ENCODE measurements at regions not wholly inside any gene's neighbourhood (a gene's known extent, or its start where the extent isn't known, plus 50 kb on each side); places are given as distances from the start of the nearest gene placed in this dataset.
"Not testable (repeated sequence)": the region's sequence is repeated elsewhere in the genome, so short reads cannot be mapped to it uniquely, and the experiment has no call there.

DNA sequence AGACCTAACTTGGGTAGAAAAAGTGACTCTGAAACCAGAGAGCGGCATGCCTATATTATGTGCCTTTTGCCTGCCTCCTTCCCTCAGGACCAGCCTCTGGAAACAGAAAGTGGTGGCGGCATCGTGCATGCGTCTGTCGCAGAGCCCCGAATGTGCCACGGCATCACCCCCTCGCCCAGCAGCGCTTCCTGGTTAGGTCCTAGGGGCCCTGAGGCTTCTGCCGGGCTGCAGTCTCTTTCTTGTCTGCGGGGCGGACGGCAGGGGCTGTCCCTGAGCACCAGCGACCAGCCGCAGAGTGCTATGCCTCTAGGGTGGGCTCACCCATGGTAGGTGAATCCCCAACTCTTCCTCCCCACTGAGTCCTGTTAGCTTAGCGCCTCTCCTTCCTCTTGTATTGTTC is 68.7 kb downstream of the VSIG4 start:
- no peak for DNase-seq (ENCODE audit: low spot score)

DNA sequence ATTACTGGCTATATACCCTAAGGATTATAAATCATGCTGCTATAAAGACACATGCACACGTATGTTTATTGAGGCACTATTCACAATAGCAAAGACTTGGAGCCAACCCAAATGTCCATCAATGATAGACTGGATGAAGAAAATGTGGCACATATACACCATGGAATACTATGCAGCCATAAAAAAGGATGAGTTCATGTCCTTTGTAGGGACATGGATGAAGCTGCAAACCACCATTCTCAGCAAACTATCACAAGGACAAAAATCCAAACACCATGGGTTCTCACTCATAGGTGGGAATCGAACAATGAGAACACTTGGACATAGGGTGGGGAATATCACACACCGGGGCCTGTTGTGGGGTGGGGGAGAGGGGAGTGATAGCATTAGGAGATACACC is 72.7 kb downstream of the VSIG4 start:
- not testable (repeated sequence) for DNase-seq (ENCODE audit: low spot score)

DNA sequence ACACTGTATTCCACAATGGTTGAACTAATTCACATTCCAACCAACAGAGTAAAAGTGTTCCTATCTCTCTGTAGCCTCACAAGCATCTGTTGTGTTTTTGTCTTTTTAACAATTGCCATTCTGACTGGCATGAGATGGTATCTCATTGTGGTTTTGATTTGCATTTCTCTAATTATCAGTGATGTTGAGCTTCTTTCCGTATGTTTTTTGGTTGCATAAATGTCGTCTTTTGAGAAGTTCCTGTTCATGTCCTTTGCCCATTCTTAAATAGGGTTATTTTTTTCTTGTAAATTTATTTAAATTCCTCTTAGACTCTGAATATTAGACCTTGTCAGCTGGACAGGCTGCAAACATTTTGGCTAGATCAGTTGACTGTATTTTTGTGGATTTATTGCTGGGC is 78.2 kb downstream of the VSIG4 start:
- no peak for DNase-seq (ENCODE audit: low spot score)

DNA sequence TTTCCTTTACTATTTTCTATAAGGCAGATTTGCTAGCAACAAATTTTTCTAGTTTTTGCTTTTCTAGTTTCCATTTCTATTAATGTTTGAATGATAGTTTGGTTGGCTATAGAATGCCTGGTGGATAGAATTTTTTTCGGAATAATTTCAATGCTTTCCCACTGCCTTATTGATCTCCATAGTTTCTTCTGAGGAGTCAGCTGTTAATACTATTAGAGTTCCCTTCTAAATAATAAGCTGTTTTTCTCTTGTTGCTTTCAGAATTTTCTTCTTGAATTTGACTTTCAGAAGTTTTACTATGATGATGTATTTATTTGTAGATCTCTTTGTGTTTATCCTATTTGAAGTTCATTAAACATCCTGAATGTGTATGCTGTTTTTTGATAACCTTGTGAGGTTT is 91.8 kb downstream of the VSIG4 start:
- DNase-seq (ENCODE audit: low spot score) = no peak

DNA sequence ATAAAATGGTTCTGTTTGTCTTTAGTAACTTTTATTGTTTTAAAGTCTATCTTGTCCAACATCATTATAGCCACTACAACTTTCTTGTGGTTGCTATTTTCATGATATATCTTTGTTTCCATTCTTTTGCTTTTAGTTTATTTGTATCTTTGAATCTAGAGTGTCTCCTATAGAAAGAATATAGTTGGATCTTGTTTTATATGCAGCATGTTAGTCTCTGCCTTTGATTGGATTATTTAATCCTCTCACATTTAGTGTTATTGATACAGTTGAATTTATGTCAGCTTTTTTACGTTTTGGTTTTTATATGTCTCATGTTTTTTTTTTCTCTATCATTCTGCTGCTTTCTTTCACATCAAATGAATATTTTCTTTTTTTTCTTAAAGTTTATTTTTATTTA is 98.1 kb downstream of the VSIG4 start:
- no peak for DNase-seq (ENCODE audit: low spot score)

DNA sequence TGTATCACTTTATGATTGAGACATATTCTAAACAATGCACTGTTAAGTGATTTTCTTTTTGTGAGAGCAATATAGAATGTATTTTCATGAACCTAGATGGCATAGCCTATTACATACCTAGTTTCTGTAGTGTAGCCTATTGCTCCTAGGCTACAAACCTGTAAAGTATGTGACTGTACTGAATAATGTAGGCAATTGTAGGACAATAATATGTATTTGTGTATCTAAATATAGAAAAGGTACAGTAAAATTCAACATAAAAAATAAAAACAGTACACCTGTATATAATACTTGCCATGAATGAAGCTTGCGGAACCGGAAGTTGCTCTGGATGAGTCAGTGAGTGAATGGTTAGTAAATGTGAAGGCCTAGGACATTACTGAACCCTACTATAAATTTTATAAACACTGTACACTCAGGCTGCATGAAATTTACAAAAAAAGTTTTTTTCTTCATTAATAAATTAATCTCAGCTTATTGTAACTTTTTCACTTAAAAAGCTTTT is 106.7 kb downstream of the VSIG4 start:
- no peak for DNase-seq (ENCODE audit: low spot score)

DNA sequence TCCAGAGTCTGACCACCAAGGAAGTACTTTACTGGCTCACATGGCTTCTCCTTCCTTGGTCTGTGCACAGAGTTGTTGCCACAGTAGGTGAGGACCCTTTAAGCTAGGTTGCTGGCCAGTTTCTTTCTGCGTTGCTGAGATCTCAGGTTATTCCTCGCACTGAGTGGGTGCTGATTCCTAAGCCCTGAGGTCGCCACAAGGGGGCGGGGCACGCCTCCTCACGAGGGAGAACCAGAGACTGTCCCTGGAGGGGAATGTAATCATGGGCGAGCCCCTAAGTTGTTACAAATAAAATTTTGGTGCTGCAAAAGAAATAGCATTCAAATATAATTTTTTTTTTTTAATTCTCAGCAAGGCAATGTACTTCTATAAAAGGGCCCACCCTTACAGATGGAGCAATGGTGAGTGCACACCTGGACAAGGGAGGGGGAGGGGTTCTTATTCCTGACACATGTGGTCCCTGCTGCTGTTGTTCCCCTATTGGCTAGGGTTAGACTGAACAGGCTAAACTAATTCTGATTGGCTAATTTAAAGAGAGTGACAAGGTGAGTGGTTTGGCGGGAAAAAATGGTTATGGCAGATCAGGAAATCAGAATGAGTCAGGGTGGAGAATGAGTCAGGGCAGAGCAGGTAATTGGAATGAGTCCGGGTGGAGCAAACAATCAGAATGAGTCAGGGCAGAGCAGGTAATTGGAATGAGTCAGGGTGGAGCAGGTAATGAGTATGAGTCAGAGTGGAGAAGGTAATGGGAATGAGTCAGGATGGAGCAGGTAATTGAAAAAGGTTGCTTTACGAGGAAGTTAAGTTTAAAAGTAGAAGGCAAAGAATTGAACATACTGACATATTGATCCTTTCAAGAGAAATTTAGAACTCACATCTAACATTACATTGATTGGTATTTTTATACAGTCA is 107.5 kb downstream of the VSIG4 start:
- peak; percentile 30 for DNase-seq (ENCODE audit: low spot score)

DNA sequence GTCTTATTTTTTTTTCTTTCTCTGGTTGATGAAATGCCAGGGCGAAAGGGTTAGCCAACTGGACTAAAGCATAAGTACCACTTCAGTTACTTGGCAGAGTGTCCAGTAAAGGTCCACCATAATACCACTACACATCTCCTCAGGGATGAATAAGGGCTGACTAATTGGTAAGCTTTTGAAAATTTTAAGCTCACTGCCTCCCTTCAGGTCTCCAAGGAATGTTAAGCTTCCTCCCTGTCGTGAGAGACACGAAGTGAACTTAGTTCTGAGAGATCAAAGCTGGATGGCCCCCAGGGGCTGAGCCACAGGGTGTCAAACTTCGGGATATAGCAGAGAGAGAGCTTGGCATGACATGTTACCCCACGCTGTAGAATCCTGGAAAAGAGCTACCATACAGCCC is 111.4 kb downstream of the VSIG4 start:
- no peak for DNase-seq (ENCODE audit: low spot score)

DNA sequence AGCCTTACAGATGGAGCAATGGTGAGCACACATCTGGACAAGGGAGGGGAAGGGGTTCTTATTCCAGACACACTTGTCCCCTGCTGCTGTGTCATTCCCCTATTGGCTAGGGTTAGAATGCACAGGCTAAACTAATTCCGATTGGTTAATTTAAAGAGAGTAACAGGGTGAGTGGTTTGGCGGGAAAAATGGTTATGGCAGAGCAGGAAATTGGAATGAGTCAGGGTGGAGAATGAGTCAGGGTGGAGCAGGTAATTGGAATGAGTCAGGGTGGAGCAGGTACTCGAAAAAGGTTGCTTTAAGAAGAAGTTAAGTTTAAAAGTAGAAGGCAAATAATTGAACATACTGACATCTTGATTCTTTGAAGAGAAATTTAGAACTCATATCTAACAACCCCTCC is 112.5 kb downstream of the VSIG4 start:
- not testable (repeated sequence) for DNase-seq (ENCODE audit: low spot score)

DNA sequence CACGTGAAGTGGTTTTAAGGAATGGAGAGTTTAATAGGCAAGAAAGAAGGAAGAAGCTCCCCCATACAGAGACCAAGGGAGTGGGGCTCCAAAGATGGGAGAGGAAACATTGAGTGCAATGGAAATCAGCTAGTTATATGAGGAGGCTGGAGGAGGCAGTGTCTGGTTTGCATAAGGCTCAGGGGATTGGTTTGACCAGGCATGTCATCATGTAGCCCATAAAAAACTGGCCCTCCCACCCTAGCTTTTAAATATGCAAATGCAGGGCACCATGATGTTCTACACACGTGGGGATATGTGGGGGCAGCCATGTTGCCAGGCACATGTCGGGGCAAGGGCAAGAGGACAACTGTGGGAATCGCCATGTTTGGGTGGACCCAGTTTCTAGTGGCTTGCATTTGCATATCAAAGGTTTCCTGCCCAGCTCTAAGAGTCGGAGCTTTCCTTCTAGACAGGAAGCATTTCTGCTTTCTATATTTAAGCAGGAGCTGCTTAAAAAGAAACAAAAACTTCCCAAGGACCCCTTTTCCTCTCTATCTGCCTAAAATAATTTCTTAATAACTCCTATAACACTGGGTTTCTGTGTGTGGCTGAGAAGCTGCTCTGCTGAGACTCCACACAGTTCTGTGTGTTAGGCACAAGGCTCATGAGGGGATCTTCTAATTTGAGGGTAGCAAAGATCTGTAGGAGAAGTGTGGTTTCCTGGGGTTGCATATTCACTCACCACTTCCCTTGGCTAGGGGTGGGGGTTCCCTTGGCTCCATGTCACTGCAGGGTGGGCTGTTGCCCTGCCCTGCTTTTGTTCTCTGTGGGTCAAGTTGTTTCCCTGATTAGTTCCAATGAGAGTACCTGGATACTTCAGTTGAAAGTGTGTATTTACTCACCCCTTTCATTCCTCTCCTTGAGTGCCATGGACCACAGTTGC is 113.5 kb downstream of the VSIG4 start:
- DNase-seq (ENCODE audit: low spot score) = peak; percentile 44

DNA sequence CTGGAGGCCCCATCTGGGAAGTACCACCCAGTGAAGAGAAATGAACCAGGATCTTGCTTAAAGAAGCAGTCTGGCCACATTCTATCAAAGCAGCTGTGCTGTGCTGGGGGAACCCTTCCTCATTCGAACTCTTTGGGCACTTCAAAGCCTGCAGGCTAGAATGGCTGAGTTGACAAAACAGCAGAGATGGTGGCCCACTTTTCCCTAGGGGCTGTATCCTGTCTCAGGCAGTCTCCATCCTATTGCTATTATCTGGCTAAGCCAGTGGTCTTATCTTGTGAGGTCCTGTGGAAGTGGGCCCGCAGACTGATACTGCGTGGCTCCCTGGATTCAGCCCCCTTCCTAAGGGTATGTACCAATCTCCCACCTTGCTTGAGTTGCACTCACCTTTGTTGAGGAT is 114.3 kb downstream of the VSIG4 start:
- DNase-seq (ENCODE audit: low spot score) = no peak

DNA sequence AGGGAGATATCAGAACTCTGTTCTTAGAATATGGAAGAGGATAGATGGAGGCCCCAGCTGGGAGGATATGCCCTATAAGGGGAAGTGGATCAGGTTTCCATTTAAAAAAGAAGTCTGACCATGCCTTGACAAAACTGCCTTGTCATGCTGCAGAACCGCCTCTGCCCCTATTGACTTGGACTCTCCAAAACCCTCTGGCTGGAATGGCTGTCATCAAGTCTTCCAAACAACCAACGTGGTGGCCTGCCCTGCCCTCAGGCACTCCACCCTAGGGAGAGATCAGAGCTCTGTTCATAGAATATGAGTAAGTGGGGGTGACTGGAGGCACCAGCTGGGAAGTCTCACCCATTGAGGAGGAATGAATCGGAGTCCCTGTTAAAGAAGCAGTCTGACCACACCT is 114.9 kb downstream of the VSIG4 start:
- DNase-seq (ENCODE audit: low spot score) = no peak

DNA sequence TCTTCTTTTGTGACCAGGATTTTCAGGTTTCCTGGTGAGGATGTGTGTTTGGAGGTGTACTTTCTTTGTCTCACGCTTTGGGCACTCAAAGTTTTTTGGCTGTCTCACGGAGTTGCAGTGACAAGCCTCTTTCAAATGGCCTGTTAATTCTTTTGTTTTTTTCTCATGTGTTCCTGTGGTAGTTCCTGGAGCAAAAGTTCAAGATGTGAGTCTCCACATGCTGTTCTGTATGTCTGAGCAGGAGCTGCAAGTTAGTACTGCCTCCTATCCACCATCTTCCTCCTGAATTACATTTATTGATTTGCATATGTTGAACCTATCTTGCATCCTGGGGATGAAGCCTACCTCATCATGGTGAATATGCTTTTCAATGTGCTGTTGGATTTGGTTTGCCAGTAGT is 118.5 kb downstream of the VSIG4 start:
- no peak for DNase-seq (ENCODE audit: low spot score)

DNA sequence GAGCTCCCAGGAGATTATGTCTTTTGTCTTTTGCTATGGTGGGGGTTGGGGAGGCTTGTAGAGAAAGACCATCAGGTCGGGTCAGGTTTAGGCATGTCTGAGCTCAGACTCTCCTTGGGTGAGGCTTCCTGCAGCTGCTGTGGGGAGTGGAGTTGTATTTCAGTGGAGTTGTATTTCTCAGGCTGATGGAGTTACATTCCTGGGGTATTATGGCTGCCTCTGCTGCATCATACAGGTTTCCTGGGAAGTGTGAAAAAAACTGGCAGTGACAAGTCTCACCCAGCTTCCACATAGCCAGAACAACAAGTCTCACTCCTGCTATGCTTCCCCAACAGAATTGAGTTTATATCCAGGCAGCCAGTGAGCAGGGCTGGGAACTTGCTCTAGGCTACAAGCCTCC is 119.3 kb downstream of the VSIG4 start:
- no peak for DNase-seq (ENCODE audit: low spot score)

DNA sequence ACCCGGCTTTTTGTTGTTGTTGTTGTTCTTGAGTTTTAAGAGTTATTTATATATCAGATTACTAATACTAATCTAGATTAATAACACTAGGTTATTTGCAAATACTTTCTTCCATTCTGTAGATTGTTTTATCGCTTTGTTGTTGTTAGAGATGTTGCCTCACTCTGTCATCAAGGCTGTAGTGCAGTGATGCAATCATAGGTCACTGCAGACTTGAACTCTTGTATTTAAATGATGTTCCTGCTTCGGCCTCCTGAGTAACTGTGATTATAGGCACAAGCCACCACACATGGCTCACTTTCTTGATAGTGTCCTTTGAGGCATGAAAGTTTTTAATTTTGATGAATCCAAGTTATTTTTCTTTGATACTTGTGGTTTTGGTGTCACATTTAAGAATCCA is 129.0 kb downstream of the VSIG4 start:
- no peak for DNase-seq (ENCODE audit: low spot score)

DNA sequence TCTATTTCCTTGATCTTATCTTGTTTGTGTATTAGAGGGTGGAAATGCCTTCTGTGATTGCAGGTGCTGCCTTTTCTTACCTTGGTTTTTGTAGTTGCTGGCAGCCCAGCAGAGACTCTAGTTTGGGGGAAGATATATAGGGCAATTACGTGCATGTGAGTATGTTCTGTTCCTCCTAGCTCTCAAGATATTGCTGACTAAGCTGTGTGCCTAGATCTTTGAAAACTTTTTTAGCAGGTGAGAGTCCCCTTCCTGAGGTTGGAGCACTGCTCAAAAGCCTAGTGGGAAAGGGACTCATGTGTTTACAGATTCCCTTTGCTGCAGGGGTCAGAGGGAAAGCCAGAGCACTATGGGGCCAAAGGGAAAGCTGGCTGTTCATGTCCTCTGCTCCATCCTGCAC is 136.1 kb downstream of the VSIG4 start:
- no peak for DNase-seq (ENCODE audit: low spot score)

DNA sequence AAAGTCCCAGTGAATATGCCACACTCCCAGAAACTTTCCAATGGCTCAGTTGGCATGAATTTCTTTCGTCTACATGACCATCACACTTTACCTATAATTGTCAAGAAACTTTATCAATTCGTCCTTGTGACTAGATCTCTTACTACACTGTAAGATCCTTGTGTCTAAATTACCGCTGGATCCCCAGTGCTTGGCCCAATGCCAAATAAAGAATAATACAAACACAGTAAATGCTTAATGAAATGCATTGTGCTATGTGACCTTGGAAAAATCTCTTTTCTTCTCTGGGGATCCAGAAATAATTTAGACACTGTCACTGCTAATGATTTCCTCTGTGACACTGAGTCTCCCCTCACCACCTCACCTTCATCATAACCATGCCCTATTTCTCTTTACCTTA is 137.9 kb downstream of the VSIG4 start:
- DNase-seq (ENCODE audit: low spot score) = no peak

DNA sequence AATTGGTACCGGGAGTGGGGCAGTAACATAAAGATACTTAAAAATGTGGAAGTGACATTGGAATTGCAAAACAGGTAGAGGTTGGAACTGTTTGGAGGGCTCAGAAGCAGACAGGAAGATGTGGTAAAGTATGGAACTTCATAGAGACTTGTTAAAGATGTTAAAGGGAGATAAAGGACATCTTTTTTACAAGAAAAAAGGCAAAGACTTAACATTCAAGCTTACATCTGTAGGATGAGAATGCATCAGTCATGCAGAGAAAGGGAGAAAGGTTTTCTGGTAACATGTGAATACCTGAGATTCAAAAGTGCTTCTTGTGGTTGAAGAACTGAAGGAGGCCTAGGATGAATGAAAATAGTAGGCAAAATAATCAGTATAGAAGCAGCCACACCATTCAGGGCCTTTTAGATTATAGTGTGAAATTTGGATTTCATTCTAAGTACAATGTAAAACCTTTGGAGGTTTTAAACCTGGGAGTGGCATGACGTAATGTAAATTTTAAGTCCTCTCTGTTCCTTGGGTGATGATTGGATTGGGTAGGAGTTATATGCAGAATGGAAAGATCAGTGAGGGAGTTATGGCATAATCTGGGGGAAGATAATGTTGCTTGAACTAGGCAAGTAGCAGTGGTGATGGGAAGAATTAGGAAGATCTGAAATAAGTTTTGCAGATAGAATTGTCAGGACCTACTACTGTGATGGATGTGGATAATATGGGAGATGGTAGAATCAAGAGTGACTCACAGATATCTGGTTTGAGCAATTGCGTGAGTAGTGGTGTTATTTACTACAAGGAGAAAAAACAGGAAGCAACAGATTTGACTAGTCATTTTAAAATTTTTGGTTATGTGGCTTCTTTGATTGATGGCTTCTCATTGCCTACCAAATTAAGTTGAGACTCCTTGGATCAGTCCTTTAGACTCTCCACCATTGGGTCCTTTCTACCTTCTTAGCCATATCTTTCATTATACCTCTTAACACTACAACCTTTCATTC is 138.7 kb downstream of the VSIG4 start:
- no peak for DNase-seq (ENCODE audit: low spot score)

DNA sequence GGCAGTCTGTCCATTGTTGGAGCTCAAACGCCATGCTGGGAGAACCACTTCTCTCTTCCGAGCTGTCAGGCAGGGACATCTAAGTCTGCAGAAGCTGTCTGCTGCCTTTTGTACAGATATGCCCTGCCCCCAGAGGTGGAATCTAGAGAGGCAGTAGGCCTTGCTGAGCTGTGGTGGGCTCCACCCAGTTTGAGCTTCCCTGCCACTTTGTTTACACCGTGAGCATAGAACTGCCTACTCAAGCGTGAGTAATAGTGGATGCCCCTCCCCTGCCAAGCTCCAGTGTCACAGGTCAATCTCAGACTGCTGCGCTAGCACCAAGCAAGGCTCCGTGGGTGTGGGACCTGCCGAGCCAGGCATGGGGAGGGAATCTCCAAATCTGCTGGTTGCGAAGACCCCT is 145.7 kb downstream of the VSIG4 start:
- peak; percentile 25 for DNase-seq (ENCODE audit: low spot score)

DNA sequence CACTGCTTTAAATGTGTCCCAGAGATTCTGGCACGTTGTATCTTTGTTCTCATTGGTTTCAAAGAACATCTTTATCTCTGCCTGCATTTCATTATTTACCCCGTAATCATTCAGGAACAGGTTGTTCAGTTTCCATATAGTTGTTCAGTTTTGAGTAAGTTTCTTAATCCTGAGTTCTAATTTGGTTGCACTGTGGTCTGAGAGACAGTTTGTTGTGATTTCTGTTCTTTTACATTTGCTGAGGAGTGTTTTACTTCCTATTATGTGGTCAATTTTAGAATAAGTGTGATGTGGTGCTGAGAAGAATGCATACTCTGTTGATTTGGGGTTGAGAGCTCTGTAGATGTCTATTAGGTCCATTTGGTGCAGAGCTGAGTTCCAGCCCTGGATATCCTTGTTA is 148.1 kb downstream of the VSIG4 start:
- DNase-seq (ENCODE audit: low spot score) = not testable (repeated sequence)

DNA sequence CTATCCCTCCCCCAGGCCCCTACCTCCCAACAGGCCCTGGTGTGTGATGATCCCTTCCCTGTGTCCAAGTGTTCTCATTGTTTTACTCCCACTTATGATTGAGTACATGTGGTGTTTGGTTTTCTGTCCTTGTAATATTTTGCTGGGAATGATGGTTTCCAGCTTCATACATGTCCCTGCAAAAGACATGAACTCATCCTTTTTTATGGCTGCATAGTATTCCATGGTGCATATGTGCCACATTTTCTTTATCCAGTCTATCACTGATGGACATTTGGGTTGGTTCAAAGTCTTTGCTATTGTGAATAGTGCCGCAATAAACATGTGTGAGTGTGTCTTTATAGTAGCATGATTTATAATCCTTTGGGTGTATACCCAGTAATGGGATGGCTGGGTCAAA is 151.7 kb downstream of the VSIG4 start:
- not testable (repeated sequence) for DNase-seq (ENCODE audit: low spot score)

DNA sequence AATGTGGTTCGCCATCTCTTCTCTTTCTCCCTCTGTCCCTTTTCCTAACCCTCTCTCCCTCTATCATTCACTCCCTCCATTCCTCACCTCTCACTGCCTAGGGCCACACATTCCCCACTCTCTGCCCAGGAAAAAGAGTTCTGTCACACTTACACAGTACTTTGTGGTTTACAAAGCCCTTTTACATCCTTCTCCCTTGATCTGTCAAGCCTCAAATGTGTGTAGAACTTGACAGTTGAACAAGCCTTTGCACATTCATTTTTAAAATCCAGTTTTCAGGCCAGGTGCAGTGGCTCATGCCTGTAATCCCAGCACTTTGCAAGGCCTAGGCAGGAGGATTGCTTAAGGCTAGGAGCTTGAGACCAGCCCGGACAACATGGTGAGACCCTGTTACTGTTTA is 156.3 kb downstream of the VSIG4 start:
- no peak for DNase-seq (ENCODE audit: low spot score)
